ENCODE measurements at regions not wholly inside any gene's neighbourhood (a gene's known extent, or its start where the extent isn't known, plus 50 kb on each side); places are given as distances from the start of the nearest gene placed in this dataset.

- H3K4me2 ChIP-seq (replicated peaks; ENCODE audit: extremely low read depth, low read length, poor library complexity, severe bottlenecking): no peak overlapping the region
- TF ChIP-seq CTCF (IDR thresholded peaks at IDR 0.05): no peak
- no peaks in the 10 kb centered on the region for H4K20me1 ChIP-seq (ENCODE audit: insufficient read depth, low read length)
- Mint-ChIP-seq H3K27ac (no peak overlapping the region), H3K27me3 (ENCODE audit: low read depth in 3 of 3) (peaks cover 0 to 6% (median 0%) of the 10 kb centered on the region in 3 donors), H3K36me3 (no peaks in the 10 kb centered on the region), H3K9me3 (peaks cover 0 to 3% (median 0%) of the 10 kb centered on the region in 7 donors), H3K4me3 (no peak overlapping the region), H3K4me1 (no peaks in the 10 kb centered on the region)
- DNase-seq: no peak
- H2AFZ ChIP-seq (ENCODE audit: insufficient read depth, low read depth, low read length, poor library complexity, severe bottlenecking): no peak overlapping the region
- 91% methylated on average over 4 of the region's 5 CpGs for WGBS (ENCODE audit: insufficient coverage)
- H3K4me1 ChIP-seq (ENCODE audit: control insufficient read depth in 1 of 2, insufficient read depth in 2 of 2, low read length in 2 of 2): no peaks in the 10 kb centered on the region
- no peak overlapping the region for H3K9ac ChIP-seq (ENCODE audit: insufficient read depth, low read length, poor library complexity, severe bottlenecking)
- H3K9me3 ChIP-seq (replicated peaks in 1 of 2; ENCODE audit: control insufficient read depth in 1 of 2, insufficient read depth in 1 of 2, low read length in 2 of 2): no peaks in the 10 kb centered on the region
- H3K4me3 ChIP-seq (replicated peaks in 1 of 3; ENCODE audit: low read depth in 2 of 3, low read length in 3 of 3): no peak overlapping the region
- H3K79me2 ChIP-seq (ENCODE audit: insufficient read depth, low read length): no peaks in the 10 kb centered on the region
- no peaks in the 10 kb centered on the region for H3K36me3 ChIP-seq (replicated peaks in 1 of 2; ENCODE audit: control insufficient read depth in 1 of 2, insufficient read depth in 2 of 2, low read length in 2 of 2)
- intact Hi-C loops (cut with micrococcal nuclease): no loop called here
- H3K27me3 ChIP-seq (ENCODE audit: control insufficient read depth in 2 of 2, insufficient read depth in 2 of 2, low read length in 2 of 2): no peaks in the 10 kb centered on the region
- H3K27ac ChIP-seq (ENCODE audit: low read depth in 1 of 2, low read length in 2 of 2): no peak overlapping the region
Observed at GRCh38 chr18:78738076-78738690, 241.4 kb upstream of the SALL3 start.

DNA sequence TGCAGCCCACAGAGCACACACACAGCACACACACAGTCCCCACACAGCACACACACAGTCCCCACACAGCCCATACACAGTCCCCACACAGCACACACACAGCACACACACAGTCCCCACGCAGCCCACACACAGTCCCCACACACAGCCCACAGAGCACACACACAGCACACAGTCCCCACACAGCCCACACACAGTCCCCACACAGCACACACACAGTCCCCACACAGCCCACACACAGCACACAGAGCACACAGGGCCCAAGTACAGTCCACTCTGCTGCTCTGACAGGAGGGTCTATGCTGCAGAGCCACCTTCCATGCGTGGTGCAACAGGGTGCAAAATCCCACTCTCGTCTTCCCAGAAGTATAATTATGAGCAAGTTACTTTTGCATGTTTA lies 240.5 kb upstream of the SALL3 start:
- no peak for TF ChIP-seq CTCF (IDR thresholded peaks at IDR 0.05)
- intact Hi-C loops (cut with micrococcal nuclease): no loop called here
- no peak for DNase-seq

More for the DNA sequence above, 240.5 kb upstream of the SALL3 start:
- H4K20me1 ChIP-seq (ENCODE audit: insufficient read depth, low read length): no peaks in the 10 kb centered on the region
- no peak overlapping the region for H2AFZ ChIP-seq (ENCODE audit: insufficient read depth, low read depth, low read length, poor library complexity, severe bottlenecking)
- H3K4me1 Mint-ChIP-seq: no peaks in the 10 kb centered on the region
- H3K27me3 ChIP-seq (ENCODE audit: control insufficient read depth in 2 of 2, insufficient read depth in 2 of 2, low read length in 2 of 2): no peaks in the 10 kb centered on the region
- WGBS (ENCODE audit: insufficient coverage): 80% methylated on average over 1 of the region's 3 CpGs
- H3K27me3 Mint-ChIP-seq (ENCODE audit: low read depth in 3 of 3): peaks cover 0 to 6% (median 0%) of the 10 kb centered on the region in 3 donors
- no peak overlapping the region for H3K4me2 ChIP-seq (replicated peaks; ENCODE audit: extremely low read depth, low read length, poor library complexity, severe bottlenecking)
- H3K9me3 Mint-ChIP-seq: peaks cover 0 to 3% (median 0%) of the 10 kb centered on the region in 7 donors
- no peaks in the 10 kb centered on the region for H3K4me1 ChIP-seq (ENCODE audit: control insufficient read depth in 1 of 2, insufficient read depth in 2 of 2, low read length in 2 of 2)
- no peak overlapping the region for H3K27ac ChIP-seq (ENCODE audit: low read depth in 1 of 2, low read length in 2 of 2)
- H3K4me3 ChIP-seq (replicated peaks in 1 of 3; ENCODE audit: low read depth in 2 of 3, low read length in 3 of 3): no peak overlapping the region
- no peaks in the 10 kb centered on the region for H3K79me2 ChIP-seq (ENCODE audit: insufficient read depth, low read length)
- H3K27ac Mint-ChIP-seq: no peak overlapping the region
- no peak overlapping the region for H3K9ac ChIP-seq (ENCODE audit: insufficient read depth, low read length, poor library complexity, severe bottlenecking)
- H3K4me3 Mint-ChIP-seq: no peak overlapping the region
- no peaks in the 10 kb centered on the region for H3K36me3 Mint-ChIP-seq
- H3K9me3 ChIP-seq (replicated peaks in 1 of 2; ENCODE audit: control insufficient read depth in 1 of 2, insufficient read depth in 1 of 2, low read length in 2 of 2): no peaks in the 10 kb centered on the region
- no peaks in the 10 kb centered on the region for H3K36me3 ChIP-seq (replicated peaks in 1 of 2; ENCODE audit: control insufficient read depth in 1 of 2, insufficient read depth in 2 of 2, low read length in 2 of 2)
